Mesenchymal stem cell (in vitro differentiated cells and primary cell): ENCODE measurements at regions not wholly inside any gene's neighbourhood (a gene's known extent, or its start where the extent isn't known, plus 50 kb on each side); places are given as distances from the start of the nearest gene placed in this dataset.

Experiments
- DNase-seq: peaks from one replicate; pipeline ENCODE4 v3.0.0-alpha.2; 2013
- H2AFZ ChIP-seq: one replicate; pipeline ENCODE4 v1.6.1; 2013; ENCODE audit warnings: low read depth, mild to moderate bottlenecking, control low read depth, inconsistent platforms, low read length, moderate library complexity
- H2AK5ac ChIP-seq: 2 replicates; pipeline ENCODE4 v1.6.1; 2013; ENCODE audit warnings: low read length, moderate library complexity, mild to moderate bottlenecking, inconsistent platforms; ENCODE audit not compliant: severe bottlenecking
- H2BK120ac ChIP-seq: one replicate; pipeline ENCODE4 v1.6.1; 2013; ENCODE audit warnings: low read depth, mild to moderate bottlenecking, inconsistent platforms, low read length, moderate library complexity
- H2BK12ac ChIP-seq, 2 experiments: one replicate each; pipeline ENCODE4 v1.6.1; 2013; ENCODE audit warnings: inconsistent platforms in 2 of 2, low read length in 2 of 2, mild to moderate bottlenecking in 2 of 2, moderate library complexity in 2 of 2, control low read depth in 1 of 2
- H2BK15ac ChIP-seq: one replicate; pipeline ENCODE4 v1.6.1; 2013; ENCODE audit warnings: mild to moderate bottlenecking, low read depth, inconsistent platforms; ENCODE audit not compliant: poor library complexity, severe bottlenecking
- H2BK5ac ChIP-seq: 2 replicates; pipeline ENCODE4 v1.6.1; 2013; ENCODE audit warnings: low read depth, mild to moderate bottlenecking, low read length, control low read depth, inconsistent platforms; ENCODE audit not compliant: poor library complexity, severe bottlenecking
- H3K14ac ChIP-seq, 2 experiments: one replicate each; pipeline ENCODE4 v1.6.1; 2013; ENCODE audit warnings: inconsistent platforms in 2 of 2, low read length in 2 of 2, control low read depth in 1 of 2, mild to moderate bottlenecking in 1 of 2, moderate library complexity in 1 of 2
- H3K18ac ChIP-seq, 2 experiments: one replicate each; pipeline ENCODE4 v1.6.1; 2013; ENCODE audit warnings: inconsistent platforms in 2 of 2, low read length in 2 of 2, control low read depth in 1 of 2, low read depth in 1 of 2, mild to moderate bottlenecking in 1 of 2
- H3K23ac ChIP-seq, 2 experiments: one replicate each; pipeline ENCODE4 v1.6.1; 2013; ENCODE audit warnings: inconsistent platforms in 2 of 2, low read length in 2 of 2, mild to moderate bottlenecking in 2 of 2, moderate library complexity in 2 of 2, control low read depth in 1 of 2
- H3K27ac ChIP-seq: 2 replicates; pipeline ENCODE4 v1.5.1; 2013; ENCODE audit warnings: mild to moderate bottlenecking, moderate library complexity, low read length, control low read depth, inconsistent platforms; ENCODE audit not compliant: poor library complexity, severe bottlenecking
- H3K27me3 ChIP-seq, 2 experiments: 2 replicates each; pipeline versions ENCODE4 v1.6.1 to v1.7.0; 2013; ENCODE audit warnings: low read length in 2 of 2, mild to moderate bottlenecking in 2 of 2, moderate library complexity in 2 of 2, control low read depth in 1 of 2, inconsistent platforms in 1 of 2; ENCODE audit not compliant: control insufficient read depth in 1 of 2, insufficient read depth in 1 of 2
- H3K36me3 ChIP-seq, 2 experiments: 2 replicates each; pipeline versions ENCODE4 v1.6.1 to v1.7.0; 2013; ENCODE audit warnings: low read length in 2 of 2, control low read depth in 1 of 2, inconsistent platforms in 1 of 2, low read depth in 1 of 2, mild to moderate bottlenecking in 1 of 2; ENCODE audit not compliant: insufficient read depth in 2 of 2, control insufficient read depth in 1 of 2
- H3K4ac ChIP-seq, 2 experiments: one replicate each; pipeline ENCODE4 v1.6.1; 2013; ENCODE audit warnings: inconsistent platforms in 2 of 2, low read length in 2 of 2, mild to moderate bottlenecking in 2 of 2, moderate library complexity in 2 of 2, control low read depth in 1 of 2, low read depth in 1 of 2
- H3K4me1 ChIP-seq: 2 replicates; pipeline ENCODE4 v1.6.1; 2013; ENCODE audit warnings: low read depth, low read length, control low read depth; ENCODE audit not compliant: control insufficient read depth, insufficient read depth
- H3K4me2 ChIP-seq: 2 replicates; pipeline ENCODE4 v1.6.1; 2013; ENCODE audit warnings: low read length, mild to moderate bottlenecking, inconsistent platforms; ENCODE audit not compliant: poor library complexity, severe bottlenecking
- H3K4me3 ChIP-seq, 2 experiments: 2 replicates each; pipeline versions ENCODE4 v1.5.1 to v1.7.0; 2013; ENCODE audit warnings: low read length in 2 of 2, mild to moderate bottlenecking in 2 of 2, control low read depth in 1 of 2, low read depth in 1 of 2; ENCODE audit not compliant: insufficient read depth in 1 of 2
- H3K79me1 ChIP-seq: replicated peaks from 2 replicates; pipeline ENCODE4 v1.6.1; 2013; ENCODE audit warnings: mild to moderate bottlenecking, control low read depth, low read length, inconsistent platforms; ENCODE audit not compliant: poor library complexity, severe bottlenecking
- H3K9ac ChIP-seq: 2 replicates; pipeline ENCODE4 v1.7.0; 2013; ENCODE audit warnings: mild to moderate bottlenecking, low read length, moderate library complexity
- H3K9me3 ChIP-seq: 2 replicates; pipeline ENCODE4 v1.7.0; 2013; ENCODE audit warnings: mild to moderate bottlenecking, low read length; ENCODE audit not compliant: control insufficient read depth
- H4K8ac ChIP-seq: one replicate; pipeline ENCODE4 v1.6.1; 2013; ENCODE audit warnings: inconsistent platforms, mild to moderate bottlenecking, low read length, moderate library complexity
- H4K91ac ChIP-seq: one replicate; pipeline ENCODE4 v1.6.1; 2013; ENCODE audit warnings: mild to moderate bottlenecking, low read length, inconsistent platforms
- WGBS: methylation state at CpG from one replicate; pipeline ENCODE4 v1.1.7; 2013; ENCODE audit warnings: mixed read lengths; 5-methylcytosine and 5-hydroxymethylcytosine counted together

GRCh38 chr11:100501450-100501849 is 185.6 kb upstream of the ARHGAP42 start:
- no CpG with 5 or more reads among the region's 2 CpGs for WGBS

GRCh38 chr11:100512475-100512874 is 174.6 kb upstream of the ARHGAP42 start:
- WGBS: 100% methylated on average over 1 of the region's 2 CpGs
- H3K18ac ChIP-seq: no peak overlapping the region
- H2BK12ac ChIP-seq: no peak overlapping the region

More at GRCh38 chr11:100501450-100501849, 185.6 kb upstream of the ARHGAP42 start:
- H3K27me3 ChIP-seq: no peaks in the 10 kb centered on the region
- no peaks in the 10 kb centered on the region for H3K36me3 ChIP-seq
- no peak overlapping the region for H2BK12ac ChIP-seq
- H3K23ac ChIP-seq: no peak overlapping the region
- no peak overlapping the region for H4K8ac ChIP-seq
- no peak overlapping the region for H2AFZ ChIP-seq
- no peak overlapping the region for H3K14ac ChIP-seq
- no peaks in the 10 kb centered on the region for H3K79me1 ChIP-seq
- DNase-seq: no peak
- no peak overlapping the region for H2BK120ac ChIP-seq
- no peak overlapping the region for H2BK5ac ChIP-seq
- no peak overlapping the region for H2BK15ac ChIP-seq
- no peak overlapping the region for H4K91ac ChIP-seq
- H3K27ac ChIP-seq: no peak overlapping the region
- H3K4me3 ChIP-seq: no peak overlapping the region
- no peak overlapping the region for H3K18ac ChIP-seq
- H3K9me3 ChIP-seq: peaks cover 24% of the 10 kb centered on the region
- H3K9ac ChIP-seq: no peak overlapping the region
- no peaks in the 10 kb centered on the region for H3K4me1 ChIP-seq
- no peak overlapping the region for H3K4ac ChIP-seq
- no peak overlapping the region for H3K4me2 ChIP-seq
- H2AK5ac ChIP-seq: no peak overlapping the region

GRCh38 chr11:100515087-100515486 is 172.0 kb upstream of the ARHGAP42 start:
- peak; percentile 31 for DNase-seq

More at GRCh38 chr11:100512475-100512874, 174.6 kb upstream of the ARHGAP42 start:
- Histone ChIP-seq H4K91ac (no peak overlapping the region), H3K4me1 (no peaks in the 10 kb centered on the region), H3K23ac (no peak overlapping the region), H3K9ac (no peak overlapping the region), H2BK120ac (no peak overlapping the region), H3K4ac (no peak overlapping the region), H3K27me3 (no peaks in the 10 kb centered on the region), H3K9me3 (no peaks in the 10 kb centered on the region), H4K8ac (no peak overlapping the region), H3K79me1 (no peaks in the 10 kb centered on the region), H3K14ac (no peak overlapping the region), H2BK5ac (no peak overlapping the region), H3K4me2 (no peak overlapping the region), H3K4me3 (no peak overlapping the region), H3K27ac (no peak overlapping the region), H3K36me3 (no peaks in the 10 kb centered on the region), H2AFZ (no peak overlapping the region), H2BK15ac (no peak overlapping the region), H2AK5ac (no peak overlapping the region)
- DNase-seq: peak; percentile 11

GRCh38 chr11:100525197-100525596 is 161.9 kb upstream of the ARHGAP42 start:
- Histone ChIP-seq H3K36me3 (no peaks in the 10 kb centered on the region), H4K8ac (no peak overlapping the region), H3K18ac (no peak overlapping the region), H3K14ac (no peak overlapping the region), H3K4ac (no peak overlapping the region), H2BK12ac (no peak overlapping the region), H2BK15ac (no peak overlapping the region), H3K9ac (no peak overlapping the region), H3K27me3 (no peaks in the 10 kb centered on the region), H3K27ac (no peak overlapping the region), H2BK120ac (no peak overlapping the region), H2AFZ (no peak overlapping the region), H2BK5ac (no peak overlapping the region), H3K4me3 (no peak overlapping the region), H2AK5ac (no peak overlapping the region), H3K4me1 (no peaks in the 10 kb centered on the region), H3K23ac (no peak overlapping the region), H4K91ac (no peak overlapping the region), H3K4me2 (no peak overlapping the region), H3K79me1 (no peaks in the 10 kb centered on the region), H3K9me3 (peaks cover 44% of the 10 kb centered on the region)
- DNase-seq: no peak
- WGBS: 86% methylated on average over 4 of the region's 4 CpGs

More at GRCh38 chr11:100515087-100515486, 172.0 kb upstream of the ARHGAP42 start:
- Histone ChIP-seq H3K4me2 (no peak overlapping the region), H3K9ac (no peak overlapping the region), H2BK120ac (no peak overlapping the region), H3K79me1 (no peaks in the 10 kb centered on the region), H3K4me1 (no peaks in the 10 kb centered on the region), H3K9me3 (no peaks in the 10 kb centered on the region), H2AFZ (no peak overlapping the region), H3K4ac (no peak overlapping the region), H2BK15ac (no peak overlapping the region), H2BK5ac (no peak overlapping the region), H3K36me3 (no peaks in the 10 kb centered on the region), H3K18ac (no peak overlapping the region), H3K27ac (no peak overlapping the region), H3K14ac (no peak overlapping the region), H2AK5ac (no peak overlapping the region), H4K8ac (no peak overlapping the region), H3K27me3 (no peaks in the 10 kb centered on the region), H2BK12ac (no peak overlapping the region), H3K23ac (no peak overlapping the region), H4K91ac (no peak overlapping the region), H3K4me3 (no peak overlapping the region)
